Stimulated activated CD8-positive, alpha-beta memory T cell treated with anti-CD3 and anti-CD28 coated beads, Interleukin-7, amount 100 ng/mL, for 4 hours (primary cell): ENCODE measurements at regions not wholly inside any gene's neighbourhood (a gene's known extent, or its start where the extent isn't known, plus 50 kb on each side); places are given as distances from the start of the nearest gene placed in this dataset.
"Not testable (repeated sequence)": the region's sequence is repeated elsewhere in the genome, so short reads cannot be mapped to it uniquely, and the experiment has no call there.

Experiments used
- DNase-seq, 2 donors: peaks; one replicate each; pipeline ENCODE4 v3.0.0-alpha.2; 2020; ENCODE audit warnings: low read depth in 2 of 2

GRCh38 chr12:89779090-89779489 lies 70.5 kb upstream of the ATP2B1 start:
- DNase-seq, result no peak

GRCh38 chr12:89777733-89778379 lies 69.2 kb upstream of the ATP2B1 start:
- no peak for DNase-seq

GRCh38 chr12:89775986-89776365 lies 67.3 kb upstream of the ATP2B1 start:
- DNase-seq, result no peak

- no peak for DNase-seq
Observed at GRCh38 chr12:89775063-89775985, 66.7 kb upstream of the ATP2B1 start.

- no peak for DNase-seq
Observed at GRCh38 chr12:89774645-89775044, 66.0 kb upstream of the ATP2B1 start.

GRCh38 chr12:89770391-89770790 lies 61.8 kb upstream of the ATP2B1 start:
- no peak for DNase-seq

- DNase-seq, result no peak
Observed at GRCh38 chr12:89769483-89769818, 60.8 kb upstream of the ATP2B1 start.

- no peak for DNase-seq
Observed at GRCh38 chr12:89768586-89769482, 60.2 kb upstream of the ATP2B1 start.

GRCh38 chr12:89765959-89766824 lies 57.6 kb upstream of the ATP2B1 start:
- no peak for DNase-seq

GRCh38 chr12:89764164-89764563 lies 55.5 kb upstream of the ATP2B1 start:
- DNase-seq, result not testable (repeated sequence)

- DNase-seq, result no peak
Observed at GRCh38 chr12:89762498-89763170, 54.0 kb upstream of the ATP2B1 start.

GRCh38 chr12:89760783-89761182 lies 52.1 kb upstream of the ATP2B1 start:
- DNase-seq, result no peak
